Activated T-cell treated with anti-CD3 and anti-CD28 coated beads, Interleukin-2, amount 50 U/mL, for 48 hours (primary cell): ENCODE measurements at regions not wholly inside any gene's neighbourhood (a gene's known extent, or its start where the extent isn't known, plus 50 kb on each side); places are given as distances from the start of the nearest gene placed in this dataset.
"Not testable (repeated sequence)": the region's sequence is repeated elsewhere in the genome, so short reads cannot be mapped to it uniquely, and the experiment has no call there.

Experiments
- DNase-seq, 2 experiments: peaks; one replicate each; pipeline ENCODE4 v3.0.0-alpha.2; 2020

DNA sequence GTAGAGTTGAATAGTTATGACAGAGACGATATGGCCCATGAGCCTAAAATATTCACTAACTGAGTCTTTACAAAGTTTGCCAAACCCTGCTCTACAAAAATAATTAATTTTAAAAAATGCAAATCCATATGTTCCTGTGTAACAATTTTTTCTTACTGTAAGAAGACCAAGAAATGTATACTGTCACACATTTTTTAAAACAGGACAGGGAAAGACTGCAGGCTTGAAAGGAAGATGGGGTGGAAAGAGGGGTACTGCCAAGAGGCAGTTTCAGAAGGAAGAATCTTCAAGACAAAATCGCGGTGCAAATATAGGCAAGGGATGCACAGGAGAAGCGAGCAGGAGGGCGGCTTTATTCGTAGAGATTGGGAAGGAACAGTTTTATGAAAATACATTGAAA lies 115.7 kb upstream of the KLHL1 start:
- no peak for DNase-seq

DNA sequence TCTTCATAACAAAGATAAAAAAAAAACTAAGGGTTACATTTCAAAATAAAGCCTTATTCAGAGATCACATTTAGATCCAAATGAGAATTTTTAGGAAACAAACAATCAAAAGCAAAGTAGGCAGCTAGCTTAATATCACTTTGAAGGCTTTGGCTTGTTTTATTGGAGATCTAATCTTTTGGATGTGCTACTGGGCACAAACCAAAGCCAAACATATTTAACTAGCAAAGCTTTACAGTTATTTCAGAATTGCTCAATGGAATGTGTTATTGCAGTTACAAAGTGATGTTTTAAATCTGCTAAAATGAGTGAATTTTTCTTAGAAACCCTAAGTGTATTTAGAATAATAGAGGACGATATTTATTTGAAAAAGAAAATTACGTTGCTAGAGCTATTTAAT lies 114.7 kb upstream of the KLHL1 start:
- no peak for DNase-seq

DNA sequence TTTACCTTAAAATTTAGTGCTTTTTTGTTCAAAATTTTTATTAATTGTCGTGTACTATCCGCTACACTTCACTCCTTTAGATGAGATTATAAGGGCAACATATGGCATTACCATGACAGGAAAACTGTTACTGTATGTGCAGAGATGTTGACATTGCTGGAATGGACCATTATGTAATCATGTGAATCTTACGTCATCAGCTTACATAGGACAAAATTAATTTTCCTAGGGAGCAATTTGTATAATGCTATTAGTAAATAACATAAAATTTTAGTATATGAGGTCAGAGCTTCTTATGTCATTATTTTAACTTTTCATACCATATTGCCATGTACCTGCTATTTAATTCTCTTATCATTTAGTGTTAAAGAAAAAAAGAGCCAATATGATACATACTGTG lies 110.4 kb upstream of the KLHL1 start:
- DNase-seq: no peak

DNA sequence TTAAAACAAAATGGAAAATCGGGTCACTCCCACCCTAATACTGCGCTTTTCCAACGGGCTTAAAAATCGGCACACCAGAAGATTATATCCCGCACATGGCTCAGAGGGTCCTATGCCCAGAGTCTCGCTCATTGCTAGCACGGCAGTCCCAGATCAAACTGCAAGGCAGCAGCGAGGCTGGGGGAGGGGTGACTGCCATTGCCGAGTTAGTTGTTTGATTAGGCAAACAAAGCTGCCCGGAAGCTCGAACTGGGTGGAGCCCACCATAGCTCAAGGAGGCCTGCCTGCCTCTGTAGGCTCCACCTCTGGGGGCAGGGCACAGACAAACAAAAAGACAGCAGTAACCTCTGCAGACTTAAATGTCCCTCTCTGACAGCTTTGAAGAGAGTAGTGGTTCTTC lies 100.7 kb upstream of the KLHL1 start:
- not testable (repeated sequence) for DNase-seq

DNA sequence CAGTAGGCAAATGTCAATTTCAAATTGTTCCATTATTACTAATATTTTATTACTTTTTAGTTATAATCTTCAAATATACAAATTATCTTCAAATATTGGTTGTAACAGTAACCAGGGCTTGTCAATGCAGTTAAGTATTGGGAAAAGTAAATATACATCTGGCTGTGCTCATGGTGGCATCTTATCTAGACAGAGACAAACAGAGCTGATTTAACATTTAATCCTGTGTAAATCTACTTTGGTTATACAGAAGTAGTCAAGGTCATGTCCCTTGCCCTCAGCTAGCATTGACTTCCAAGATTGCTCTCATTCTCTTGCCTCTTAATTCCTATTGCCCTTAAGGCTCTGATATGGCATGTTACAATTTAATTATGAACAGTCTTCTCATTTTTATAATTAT lies 98.4 kb upstream of the KLHL1 start:
- DNase-seq: no peak

DNA sequence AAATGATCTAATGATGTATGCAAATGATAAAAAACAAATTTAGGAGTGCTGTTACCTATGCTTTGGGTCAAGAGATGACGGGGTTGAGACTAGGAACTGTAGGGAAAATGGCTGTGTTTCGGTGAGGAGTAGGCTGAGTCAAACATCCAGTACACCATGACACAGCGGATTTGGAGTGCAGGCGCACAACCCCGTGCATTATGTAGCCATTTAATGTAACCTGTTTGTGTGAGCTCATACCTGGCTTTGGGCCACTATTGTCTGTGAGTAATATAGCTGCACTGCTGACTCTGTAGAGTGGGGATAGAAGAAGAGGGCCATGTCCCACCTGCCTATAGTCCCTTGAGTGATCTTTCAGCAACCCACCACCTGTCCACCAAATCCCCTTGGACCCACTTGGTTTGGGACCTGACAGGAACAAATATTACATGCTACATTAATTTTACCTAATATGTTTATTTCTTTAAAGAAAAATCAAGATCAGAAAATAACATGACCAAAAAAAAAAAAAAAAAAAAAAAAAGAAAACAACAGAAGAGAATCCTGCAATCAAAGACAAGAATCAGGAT lies 95.5 kb upstream of the KLHL1 start:
- peak in 1 of 2 experiments; percentile 10 for DNase-seq

DNA sequence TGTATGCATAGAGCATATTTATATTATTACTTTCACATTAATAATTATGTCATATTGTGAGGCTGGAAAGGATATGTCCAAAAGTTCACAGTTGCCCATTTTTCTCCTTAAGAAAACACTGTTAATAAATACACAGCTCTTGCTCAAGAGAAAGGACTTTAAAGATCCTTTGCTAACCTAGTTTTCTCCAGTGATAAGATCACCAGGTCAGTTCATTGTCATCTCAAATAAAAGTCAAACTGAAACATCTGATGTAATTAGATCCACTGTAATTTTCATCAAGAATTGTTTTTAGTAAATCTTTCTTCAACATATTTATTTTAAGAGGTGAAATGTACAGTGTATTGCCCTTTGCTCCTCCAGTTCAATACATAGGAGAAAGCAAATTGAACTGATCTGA lies 82.8 kb upstream of the KLHL1 start:
- no peak for DNase-seq

DNA sequence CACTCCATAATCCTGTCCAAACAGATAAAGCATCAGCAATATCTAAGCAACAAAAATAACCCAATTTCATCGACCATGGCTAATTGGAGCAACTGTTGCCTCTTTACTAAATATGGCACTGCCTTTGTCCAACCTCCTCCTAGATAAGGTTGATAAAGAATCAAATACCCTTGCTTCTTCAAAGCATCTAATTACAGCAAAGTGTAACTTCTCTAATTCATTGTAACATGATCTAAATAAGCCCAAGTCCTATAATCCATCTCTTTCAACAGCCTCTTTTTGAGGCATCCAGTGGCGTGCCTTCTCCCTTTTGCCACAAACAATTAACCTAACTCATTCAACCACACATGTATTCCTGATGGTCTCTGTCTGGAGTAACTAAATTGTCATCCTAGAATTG lies 81.7 kb upstream of the KLHL1 start:
- no peak for DNase-seq

DNA sequence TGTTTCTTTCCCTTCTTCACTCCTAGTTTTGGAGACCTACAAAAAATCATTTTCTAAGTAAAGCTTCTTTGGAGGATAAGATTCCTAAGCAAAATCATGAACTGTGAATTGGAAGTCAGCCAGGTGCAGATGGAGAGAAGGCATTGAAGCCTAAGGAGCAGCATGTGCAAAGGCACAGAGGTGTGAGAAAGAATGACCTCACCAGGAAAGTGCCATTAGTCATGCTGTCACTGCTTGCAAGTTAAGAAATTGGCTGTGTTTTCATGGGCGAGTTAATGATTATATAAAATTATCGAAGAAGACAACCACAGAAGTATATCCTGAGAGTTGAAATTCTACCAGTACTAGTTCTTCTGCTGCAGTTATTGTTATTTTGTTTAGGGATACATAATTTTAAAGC lies 80.3 kb upstream of the KLHL1 start:
- DNase-seq: no peak

DNA sequence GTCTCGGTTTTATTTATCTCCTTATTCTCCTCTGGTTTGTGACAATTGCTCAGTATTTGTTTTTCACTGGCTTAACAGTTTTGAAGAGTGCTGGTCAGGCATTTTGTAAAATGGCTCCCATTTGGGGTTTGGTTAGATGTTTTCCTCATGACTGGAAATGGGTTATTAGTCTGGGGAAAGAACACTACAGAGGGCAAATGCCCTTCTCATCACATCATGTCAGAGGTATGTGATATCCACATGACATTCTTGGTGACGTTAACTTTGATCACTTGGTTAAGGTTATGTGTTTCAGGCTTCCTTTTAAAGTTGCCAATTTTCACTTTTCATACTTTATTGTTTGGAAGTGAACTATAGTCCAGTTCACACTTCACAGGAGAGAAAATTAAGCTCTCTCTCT lies 74.8 kb upstream of the KLHL1 start:
- DNase-seq: no peak
